HG03521 (cell line): ENCODE measurements at regions not wholly inside any gene's neighbourhood (a gene's known extent, or its start where the extent isn't known, plus 50 kb on each side); places are given as distances from the start of the nearest gene placed in this dataset.
"Not testable (repeated sequence)": the region's sequence is repeated elsewhere in the genome, so short reads cannot be mapped to it uniquely, and the experiment has no call there.

Experiments used
- ATAC-seq: cut with Tn5 transposase; IDR thresholded peaks from one replicate; pipeline ENCODE4 v1.9.1; 2021; ENCODE audit warnings: mild to moderate bottlenecking, moderate library complexity; ENCODE audit not compliant: unreplicated experiment

GRCh38 chr1:199930067-199930466 lies 97.4 kb upstream of the NR5A2 start:
- ATAC-seq, result not testable (repeated sequence)

- ATAC-seq, result no peak
Observed at GRCh38 chr1:199931666-199932377, 95.7 kb upstream of the NR5A2 start.

- no peak for ATAC-seq
Observed at GRCh38 chr1:199932462-199932861, 95.0 kb upstream of the NR5A2 start.

GRCh38 chr1:199936441-199936840 lies 91.1 kb upstream of the NR5A2 start:
- no peak for ATAC-seq

GRCh38 chr1:199937161-199937560 lies 90.3 kb upstream of the NR5A2 start:
- no peak for ATAC-seq

- ATAC-seq, result no peak
Observed at GRCh38 chr1:199937661-199938060, 89.8 kb upstream of the NR5A2 start.

- no peak for ATAC-seq
Observed at GRCh38 chr1:199944986-199945385, 82.5 kb upstream of the NR5A2 start.

GRCh38 chr1:199945591-199945990 lies 81.9 kb upstream of the NR5A2 start:
- no peak for ATAC-seq

GRCh38 chr1:199946305-199947155 lies 81.0 kb upstream of the NR5A2 start:
- no peak for ATAC-seq

- ATAC-seq, result no peak
Observed at GRCh38 chr1:199948587-199949280, 78.8 kb upstream of the NR5A2 start.

GRCh38 chr1:199951005-199951404 lies 76.5 kb upstream of the NR5A2 start:
- ATAC-seq, result not testable (repeated sequence)

- no peak for ATAC-seq
Observed at GRCh38 chr1:199953651-199954050, 73.9 kb upstream of the NR5A2 start.

- ATAC-seq, result no peak
Observed at GRCh38 chr1:199954699-199955098, 72.8 kb upstream of the NR5A2 start.

GRCh38 chr1:199955235-199955634 lies 72.3 kb upstream of the NR5A2 start:
- no peak for ATAC-seq

- ATAC-seq, result no peak
Observed at GRCh38 chr1:199956005-199956404, 71.5 kb upstream of the NR5A2 start.

GRCh38 chr1:199959033-199959774 lies 68.3 kb upstream of the NR5A2 start:
- ATAC-seq, result no peak

GRCh38 chr1:199959775-199960110 lies 67.8 kb upstream of the NR5A2 start:
- no peak for ATAC-seq

GRCh38 chr1:199970125-199970524 lies 57.4 kb upstream of the NR5A2 start:
- no peak for ATAC-seq

- ATAC-seq, result no peak
Observed at GRCh38 chr1:199976496-199977144, 50.9 kb upstream of the NR5A2 start.
